Lung (tissue), 11 donors: ENCODE measurements at regions not wholly inside any gene's neighbourhood (a gene's known extent, or its start where the extent isn't known, plus 50 kb on each side); places are given as distances from the start of the nearest gene placed in this dataset.

Experiments
- ATAC-seq: fragments of 200-7000 bp; cut with Tn5 transposase; one replicate; pipeline ENCODE4 v1.9.1; 2020; ENCODE audit warnings: moderate number of reproducible peaks; ENCODE audit not compliant: insufficient read depth, low FRiP score
- DNase-seq, 3 donors: peaks; one replicate each; pipeline ENCODE4 v3.0.0-alpha.2; 2013 to 2017
- H3K27ac ChIP-seq, 2 donors: one replicate each; pipeline ENCODE4 v1.5.1; 2013; ENCODE audit warnings: mild to moderate bottlenecking in 2 of 2, moderate library complexity in 2 of 2, control low read depth in 1 of 2, inconsistent platforms in 1 of 2, low read depth in 1 of 2, low read length in 1 of 2
- H3K27me3 ChIP-seq, 3 donors: one replicate each; pipeline ENCODE4 v1.5.1; 2013; ENCODE audit warnings: low read length in 2 of 3; ENCODE audit not compliant: control insufficient read depth in 3 of 3, insufficient read depth in 3 of 3
- H3K36me3 ChIP-seq, 4 donors: one replicate each; pipeline ENCODE4 v1.5.1; 2013; ENCODE audit warnings: low read length in 4 of 4, mild to moderate bottlenecking in 1 of 4, moderate library complexity in 1 of 4; ENCODE audit not compliant: control insufficient read depth in 4 of 4, insufficient read depth in 4 of 4
- H3K4me1 ChIP-seq, 5 donors: one replicate each; pipeline ENCODE4 v1.5.1; 2013; ENCODE audit warnings: low read length in 5 of 5, mild to moderate bottlenecking in 2 of 5, moderate library complexity in 1 of 5; ENCODE audit not compliant: control insufficient read depth in 5 of 5, insufficient read depth in 5 of 5
- H3K4me3 ChIP-seq: one replicate; pipeline ENCODE4 v1.5.1; 2013; ENCODE audit warnings: mild to moderate bottlenecking, control low read depth, moderate library complexity
- H3K9ac ChIP-seq, 2 donors: one replicate each; pipeline ENCODE4 v1.5.1; 2013; ENCODE audit warnings: low read length in 2 of 2, control low read depth in 1 of 2; ENCODE audit not compliant: insufficient read depth in 1 of 2
- H3K9me3 ChIP-seq, 4 donors: one replicate each; pipeline ENCODE4 v1.5.1; 2013; ENCODE audit warnings: low read length in 3 of 4, mild to moderate bottlenecking in 1 of 4, moderate library complexity in 1 of 4; ENCODE audit not compliant: control insufficient read depth in 4 of 4, insufficient read depth in 3 of 4
- WGBS, 2 donors: extraction: QIAGEN DNeasy Blood & Tissue Kit; methylation state at CpG; one replicate each; pipeline ENCODE4 v1.1.7; 2013; 5-methylcytosine and 5-hydroxymethylcytosine counted together
- TF ChIP-seq, protein P1 (sequence below): IDR thresholded peaks from 2 replicates; pipeline ENCODE4 v1.5.1; 2012; ENCODE audit warnings: mild to moderate bottlenecking; ENCODE audit errors: control extremely low read depth, extremely low read depth
- donor health status: control.
- donor health status: control.
- donor health status: Bipolar disorder and iron deficiency.
- donor health status: healthy.
- donor health status: DM: yes; HTN: yes; CAD: no.

DNA sequence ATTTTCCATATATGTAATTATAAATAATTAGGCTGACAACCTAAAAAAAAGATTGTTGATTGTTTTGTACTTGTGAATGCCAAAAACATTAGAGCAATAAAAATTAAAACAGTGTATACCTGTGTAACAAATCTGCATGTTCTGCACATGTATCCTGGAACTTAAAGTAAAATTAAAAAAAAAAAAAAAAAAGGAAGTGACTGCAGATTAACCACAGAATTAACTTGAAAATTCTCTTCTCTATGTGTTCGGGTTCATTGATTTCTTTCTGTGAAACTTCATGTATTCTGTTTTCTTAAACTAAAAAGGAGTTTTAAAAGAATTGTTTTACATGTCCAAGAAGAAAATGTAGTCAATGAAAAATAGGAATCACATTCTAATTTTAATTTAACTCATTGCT lies 95.7 kb downstream of the FASLG start:
- DNase-seq (no peak), ATAC-seq (no peak)
- Histone ChIP-seq H3K27me3 (no peaks in the 10 kb centered on the region), H3K27ac (no peak overlapping the region), H3K36me3 (no peaks in the 10 kb centered on the region), H3K4me3 (no peak overlapping the region), H3K9me3 (no peaks in the 10 kb centered on the region), H3K4me1 (no peaks in the 10 kb centered on the region), H3K9ac (no peak overlapping the region)
- 27 to 60% methylated on average over 1 of the region's 1 CpG for WGBS, 2 donors
- TF ChIP-seq, protein P1, sequence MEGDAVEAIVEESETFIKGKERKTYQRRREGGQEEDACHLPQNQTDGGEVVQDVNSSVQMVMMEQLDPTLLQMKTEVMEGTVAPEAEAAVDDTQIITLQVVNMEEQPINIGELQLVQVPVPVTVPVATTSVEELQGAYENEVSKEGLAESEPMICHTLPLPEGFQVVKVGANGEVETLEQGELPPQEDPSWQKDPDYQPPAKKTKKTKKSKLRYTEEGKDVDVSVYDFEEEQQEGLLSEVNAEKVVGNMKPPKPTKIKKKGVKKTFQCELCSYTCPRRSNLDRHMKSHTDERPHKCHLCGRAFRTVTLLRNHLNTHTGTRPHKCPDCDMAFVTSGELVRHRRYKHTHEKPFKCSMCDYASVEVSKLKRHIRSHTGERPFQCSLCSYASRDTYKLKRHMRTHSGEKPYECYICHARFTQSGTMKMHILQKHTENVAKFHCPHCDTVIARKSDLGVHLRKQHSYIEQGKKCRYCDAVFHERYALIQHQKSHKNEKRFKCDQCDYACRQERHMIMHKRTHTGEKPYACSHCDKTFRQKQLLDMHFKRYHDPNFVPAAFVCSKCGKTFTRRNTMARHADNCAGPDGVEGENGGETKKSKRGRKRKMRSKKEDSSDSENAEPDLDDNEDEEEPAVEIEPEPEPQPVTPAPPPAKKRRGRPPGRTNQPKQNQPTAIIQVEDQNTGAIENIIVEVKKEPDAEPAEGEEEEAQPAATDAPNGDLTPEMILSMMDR, result no peak

DNA sequence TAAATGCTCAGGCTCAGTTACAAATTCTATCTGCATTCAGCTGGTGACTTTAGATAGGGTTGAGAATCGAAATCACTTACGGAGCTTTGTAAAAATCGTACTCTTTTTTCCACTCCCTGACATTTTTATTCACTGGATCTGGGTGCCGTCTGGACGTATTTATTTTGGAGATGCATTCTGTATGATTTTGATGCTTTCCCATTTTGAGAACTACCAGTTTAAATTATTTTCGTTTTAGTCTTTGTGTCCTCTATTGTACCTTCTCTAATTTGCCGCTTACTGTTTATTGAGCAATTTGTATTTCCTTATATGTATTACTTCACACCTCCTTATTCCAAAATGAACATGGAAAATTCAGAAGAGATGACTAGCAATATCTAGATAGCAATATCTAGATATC lies 96.2 kb downstream of the FASLG start:
- Histone ChIP-seq H3K27ac (no peak overlapping the region), H3K9me3 (no peaks in the 10 kb centered on the region), H3K4me3 (no peak overlapping the region), H3K9ac (no peak overlapping the region), H3K36me3 (no peaks in the 10 kb centered on the region), H3K27me3 (no peaks in the 10 kb centered on the region), H3K4me1 (no peaks in the 10 kb centered on the region)
- DNase-seq (no peak), ATAC-seq (no peak)
- TF ChIP-seq, protein P1, result no peak
- 81% methylated on average over 7 of the region's 7 CpGs for WGBS, 2 donors

DNA sequence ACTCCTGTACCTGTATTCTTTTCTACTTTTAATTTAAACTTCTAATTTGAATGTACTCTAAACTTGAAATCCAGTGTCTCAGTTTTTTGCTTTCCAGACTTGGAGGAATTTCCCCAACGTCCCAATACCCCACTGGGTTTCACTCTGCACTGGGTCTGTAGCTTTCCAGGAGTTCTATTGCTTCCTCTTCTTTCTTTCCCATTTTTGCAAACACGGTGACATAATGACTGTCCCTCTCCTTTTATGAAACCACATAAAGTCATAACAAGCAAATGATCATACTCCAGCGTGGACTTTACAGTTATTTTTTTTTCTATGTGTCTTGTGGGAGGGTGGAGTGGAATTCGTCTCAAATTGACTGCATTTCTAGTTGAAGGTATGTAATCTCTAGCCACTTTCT lies 97.1 kb downstream of the FASLG start:
- no peaks in the 10 kb centered on the region for H3K36me3 ChIP-seq
- no peak for DNase-seq
- no peaks in the 10 kb centered on the region for H3K9me3 ChIP-seq
- H3K4me3 ChIP-seq, result no peak overlapping the region
- TF ChIP-seq, protein P1, result no peak
- no peak overlapping the region for H3K27ac ChIP-seq
- no peak overlapping the region for H3K9ac ChIP-seq
- WGBS, 2 donors, result 57 to 58% methylated on average over 4 of the region's 4 CpGs
- H3K4me1 ChIP-seq, result no peaks in the 10 kb centered on the region
- H3K27me3 ChIP-seq, result no peaks in the 10 kb centered on the region
- ATAC-seq, result no peak

DNA sequence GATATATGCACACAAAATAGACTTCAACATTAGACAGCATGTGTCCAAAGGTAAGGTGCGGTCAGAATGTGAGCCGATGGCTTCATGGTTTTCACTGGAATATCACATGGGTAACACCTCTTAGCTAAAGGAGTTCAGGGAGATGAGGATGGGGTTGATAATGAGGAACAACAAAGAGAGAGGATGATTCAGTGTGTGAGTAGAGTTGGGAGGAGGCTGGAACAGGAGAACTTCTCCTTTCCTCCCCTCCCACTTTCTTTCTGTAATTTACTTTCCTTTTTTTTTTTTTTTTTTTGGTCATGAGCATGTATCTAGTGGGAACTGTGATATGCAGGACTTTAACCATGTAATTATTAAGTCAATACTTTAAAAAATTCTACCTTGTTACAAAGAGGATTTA lies 99.4 kb downstream of the FASLG start:
- no peak overlapping the region for H3K27ac ChIP-seq
- H3K4me3 ChIP-seq, result no peak overlapping the region
- DNase-seq (no peak), ATAC-seq (no peak)
- TF ChIP-seq, protein P1, result no peak
- no peaks in the 10 kb centered on the region for H3K36me3 ChIP-seq
- no peaks in the 10 kb centered on the region for H3K27me3 ChIP-seq
- WGBS, 2 donors, result 93 to 96% methylated on average over 2 of the region's 2 CpGs
- no peaks in the 10 kb centered on the region for H3K4me1 ChIP-seq
- H3K9ac ChIP-seq, result no peak overlapping the region
- H3K9me3 ChIP-seq, result no peaks in the 10 kb centered on the region
